ENCODE measurements at regions not wholly inside any gene's neighbourhood (a gene's known extent, or its start where the extent isn't known, plus 50 kb on each side); places are given as distances from the start of the nearest gene placed in this dataset.

DNA sequence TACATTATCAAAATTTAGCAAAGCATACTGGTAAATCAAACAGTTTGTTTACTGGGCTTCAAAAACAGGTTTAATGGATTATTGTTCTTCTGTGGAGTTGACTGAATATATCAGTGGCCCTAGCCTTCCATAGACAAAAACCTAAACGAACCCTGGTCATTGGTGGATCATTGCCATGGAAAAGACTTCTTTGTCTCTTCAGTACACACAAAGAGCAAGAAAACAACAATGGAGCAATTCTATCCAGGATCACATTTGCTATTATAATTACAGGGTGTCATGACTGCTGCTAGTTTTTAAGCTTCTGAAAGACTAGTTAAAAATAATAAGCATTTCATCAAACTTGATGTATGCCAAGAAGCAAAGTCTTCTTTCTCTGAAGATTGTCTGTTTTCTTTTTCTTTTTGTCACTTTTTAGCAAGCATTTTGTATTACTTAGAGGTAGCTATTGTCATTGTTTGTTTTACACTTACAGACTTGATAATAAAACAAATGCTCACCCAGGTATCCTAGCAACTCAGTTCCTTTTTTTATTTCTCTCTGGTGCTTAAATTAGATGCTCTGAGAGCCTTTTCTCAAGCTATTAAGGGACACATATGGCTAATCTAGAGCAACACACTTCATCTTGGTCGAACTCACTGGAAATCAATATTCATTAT is 1228.7 kb upstream of the DDX18 start:
- TF ChIP-seq, protein P1, sequence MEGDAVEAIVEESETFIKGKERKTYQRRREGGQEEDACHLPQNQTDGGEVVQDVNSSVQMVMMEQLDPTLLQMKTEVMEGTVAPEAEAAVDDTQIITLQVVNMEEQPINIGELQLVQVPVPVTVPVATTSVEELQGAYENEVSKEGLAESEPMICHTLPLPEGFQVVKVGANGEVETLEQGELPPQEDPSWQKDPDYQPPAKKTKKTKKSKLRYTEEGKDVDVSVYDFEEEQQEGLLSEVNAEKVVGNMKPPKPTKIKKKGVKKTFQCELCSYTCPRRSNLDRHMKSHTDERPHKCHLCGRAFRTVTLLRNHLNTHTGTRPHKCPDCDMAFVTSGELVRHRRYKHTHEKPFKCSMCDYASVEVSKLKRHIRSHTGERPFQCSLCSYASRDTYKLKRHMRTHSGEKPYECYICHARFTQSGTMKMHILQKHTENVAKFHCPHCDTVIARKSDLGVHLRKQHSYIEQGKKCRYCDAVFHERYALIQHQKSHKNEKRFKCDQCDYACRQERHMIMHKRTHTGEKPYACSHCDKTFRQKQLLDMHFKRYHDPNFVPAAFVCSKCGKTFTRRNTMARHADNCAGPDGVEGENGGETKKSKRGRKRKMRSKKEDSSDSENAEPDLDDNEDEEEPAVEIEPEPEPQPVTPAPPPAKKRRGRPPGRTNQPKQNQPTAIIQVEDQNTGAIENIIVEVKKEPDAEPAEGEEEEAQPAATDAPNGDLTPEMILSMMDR (IDR thresholded peaks at IDR 0.05): no peak
- no peak for TF ChIP-seq POLR2A (IDR thresholded peaks at IDR 0.05)
- TF ChIP-seq POLR2AphosphoS5 (IDR thresholded peaks at IDR 0.05): no peak
- TF ChIP-seq EP300 (IDR thresholded peaks at IDR 0.05): no peak
